ENCODE measurements at regions not wholly inside any gene's neighbourhood (a gene's known extent, or its start where the extent isn't known, plus 50 kb on each side); places are given as distances from the start of the nearest gene placed in this dataset.
"Not testable (repeated sequence)": the region's sequence is repeated elsewhere in the genome, so short reads cannot be mapped to it uniquely, and the experiment has no call there.

- no peak for DNase-seq (ENCODE audit: low spot score)
These were observed 50.9 kb downstream of the ANXA2R start for GRCh38 chr5:42989190-42989589.

- no peak for DNase-seq (ENCODE audit: low spot score)
These were observed 51.6 kb downstream of the ANXA2R start for GRCh38 chr5:42988568-42988967.

GRCh38 chr5:42985129-42986037 lies 54.7 kb downstream of the ANXA2R start:
- no peak for DNase-seq (ENCODE audit: low spot score)

GRCh38 chr5:42984307-42984706 lies 55.8 kb downstream of the ANXA2R start:
- no peak for DNase-seq (ENCODE audit: low spot score)

- DNase-seq (ENCODE audit: low spot score), result no peak
These were observed 58.0 kb downstream of the ANXA2R start for GRCh38 chr5:42982107-42982622.

GRCh38 chr5:42981417-42982106 lies 58.6 kb downstream of the ANXA2R start:
- DNase-seq (ENCODE audit: low spot score), result not testable (repeated sequence)

- not testable (repeated sequence) for DNase-seq (ENCODE audit: low spot score)
These were observed 59.1 kb downstream of the ANXA2R start for GRCh38 chr5:42981015-42981414.

- DNase-seq (ENCODE audit: low spot score), result not testable (repeated sequence)
These were observed 59.7 kb downstream of the ANXA2R start for GRCh38 chr5:42980391-42980790.

GRCh38 chr5:42979242-42979641 lies 60.9 kb downstream of the ANXA2R start:
- not testable (repeated sequence) for DNase-seq (ENCODE audit: low spot score)

- no peak for DNase-seq (ENCODE audit: low spot score)
These were observed 65.6 kb downstream of the ANXA2R start for GRCh38 chr5:42974536-42974935.

GRCh38 chr5:42970636-42971559 lies 69.2 kb downstream of the ANXA2R start:
- DNase-seq (ENCODE audit: low spot score), result no peak

- no peak for DNase-seq (ENCODE audit: low spot score)
These were observed 74.2 kb downstream of the ANXA2R start for GRCh38 chr5:42965934-42966333.

- no peak for DNase-seq (ENCODE audit: low spot score)
These were observed 76.7 kb downstream of the ANXA2R start for GRCh38 chr5:42963412-42963811.

- no peak for DNase-seq (ENCODE audit: low spot score)
These were observed 78.0 kb downstream of the ANXA2R start for GRCh38 chr5:42962124-42962523.

GRCh38 chr5:42960506-42960905 lies 79.6 kb downstream of the ANXA2R start:
- no peak for DNase-seq (ENCODE audit: low spot score)

- DNase-seq (ENCODE audit: low spot score), result no peak
These were observed 83.6 kb downstream of the ANXA2R start for GRCh38 chr5:42956551-42956950.

- DNase-seq (ENCODE audit: low spot score), result no peak
These were observed 87.1 kb downstream of the ANXA2R start for GRCh38 chr5:42953041-42953440.

GRCh38 chr5:42952578-42952974 lies 87.5 kb downstream of the ANXA2R start:
- no peak for DNase-seq (ENCODE audit: low spot score)

GRCh38 chr5:42951293-42951840 lies 88.8 kb downstream of the ANXA2R start:
- peak; percentile 72 for DNase-seq (ENCODE audit: low spot score)

- DNase-seq (ENCODE audit: low spot score), result peak; percentile 75
These were observed 89.4 kb downstream of the ANXA2R start for GRCh38 chr5:42950456-42951292.

GRCh38 chr5:42950116-42950455 lies 90.0 kb downstream of the ANXA2R start:
- DNase-seq (ENCODE audit: low spot score), result no peak
